Colon (tissue), 2 donors: ENCODE measurements at regions not wholly inside any gene's neighbourhood (a gene's known extent, or its start where the extent isn't known, plus 50 kb on each side); places are given as distances from the start of the nearest gene placed in this dataset.
"Not testable (repeated sequence)": the region's sequence is repeated elsewhere in the genome, so short reads cannot be mapped to it uniquely, and the experiment has no call there.

Source experiments
- FAIRE-seq: peaks from 2 replicates; lab custom pipeline; 2012; peaks lifted over from hg19 to GRCh38; lab: Jason Lieb, UNC
- donor health status: control.
- donor health status: control.

DNA sequence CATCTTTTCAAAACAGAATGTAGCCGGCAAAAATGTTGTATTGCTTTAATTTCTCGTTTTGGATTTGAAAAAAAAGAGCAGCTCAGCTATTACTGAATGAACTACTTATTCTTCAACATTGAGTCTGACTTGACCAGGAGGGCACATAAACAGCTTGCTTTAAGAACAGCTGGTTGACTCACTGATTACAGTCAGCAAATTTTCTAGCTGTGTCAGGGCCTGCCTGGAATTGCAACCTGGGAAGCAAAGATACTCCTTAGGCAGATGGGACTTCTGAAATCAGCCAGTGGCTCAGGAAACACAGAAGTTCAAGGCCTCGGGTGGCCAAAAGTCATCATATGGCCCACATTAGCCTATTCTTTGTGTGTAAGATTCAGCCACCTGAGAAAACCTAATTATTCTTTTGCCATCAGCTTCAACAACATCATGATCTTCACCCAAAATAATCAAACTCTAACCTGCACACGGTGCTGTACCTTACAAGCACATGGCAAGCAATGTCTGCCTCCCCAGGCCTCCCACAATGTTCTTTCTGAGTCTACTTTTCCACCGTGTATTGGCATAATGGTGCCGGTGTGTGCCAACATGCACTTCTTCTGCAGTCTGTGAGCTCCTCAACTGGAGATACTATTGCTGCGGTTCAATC lies 307.2 kb downstream of the HHIPL2 start:
- FAIRE-seq: no peak

DNA sequence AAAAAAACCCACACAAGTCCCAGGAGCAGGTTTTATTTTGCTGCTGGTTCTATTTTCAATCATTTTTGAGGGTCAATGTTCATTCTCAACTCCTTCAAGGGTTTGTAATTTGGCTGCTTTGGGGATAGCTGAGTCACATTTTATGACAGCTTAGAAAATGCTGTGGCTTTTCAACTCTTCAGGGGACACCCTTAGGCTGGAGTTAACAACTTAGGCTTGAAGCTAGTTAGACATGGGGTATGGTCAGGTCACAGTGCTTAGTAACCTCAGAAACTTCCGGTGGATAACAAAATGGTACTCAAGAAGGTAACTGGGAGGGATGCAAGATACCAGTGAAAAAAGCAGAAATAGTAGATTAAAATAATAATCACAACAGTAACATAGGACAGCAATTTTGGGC lies 308.8 kb downstream of the HHIPL2 start:
- no peak for FAIRE-seq

DNA sequence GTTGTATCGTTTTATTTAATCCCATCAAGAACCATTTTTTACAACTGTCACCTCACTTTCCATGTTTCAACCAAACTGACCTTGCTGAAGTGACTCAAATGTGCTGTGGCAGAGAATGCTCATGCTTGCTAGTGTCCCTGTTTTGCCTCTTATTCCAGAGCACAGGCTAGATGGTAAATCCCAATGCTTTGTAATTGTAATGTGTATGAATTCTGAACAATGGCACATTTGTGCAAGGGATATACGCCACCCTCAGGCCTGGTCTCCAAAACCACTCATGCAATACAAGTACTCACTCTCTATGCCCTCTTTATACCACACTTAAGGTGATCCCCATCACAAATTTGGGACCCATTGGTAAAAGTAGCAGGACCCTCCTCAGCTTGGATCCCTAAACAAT lies 313.6 kb downstream of the HHIPL2 start:
- no peak for FAIRE-seq

- FAIRE-seq: no peak
Measured at GRCh38 chr1:222233444-222234158, 314.3 kb downstream of the HHIPL2 start.

- FAIRE-seq: no peak
Measured at GRCh38 chr1:222232842-222233241, 315.1 kb downstream of the HHIPL2 start.

DNA sequence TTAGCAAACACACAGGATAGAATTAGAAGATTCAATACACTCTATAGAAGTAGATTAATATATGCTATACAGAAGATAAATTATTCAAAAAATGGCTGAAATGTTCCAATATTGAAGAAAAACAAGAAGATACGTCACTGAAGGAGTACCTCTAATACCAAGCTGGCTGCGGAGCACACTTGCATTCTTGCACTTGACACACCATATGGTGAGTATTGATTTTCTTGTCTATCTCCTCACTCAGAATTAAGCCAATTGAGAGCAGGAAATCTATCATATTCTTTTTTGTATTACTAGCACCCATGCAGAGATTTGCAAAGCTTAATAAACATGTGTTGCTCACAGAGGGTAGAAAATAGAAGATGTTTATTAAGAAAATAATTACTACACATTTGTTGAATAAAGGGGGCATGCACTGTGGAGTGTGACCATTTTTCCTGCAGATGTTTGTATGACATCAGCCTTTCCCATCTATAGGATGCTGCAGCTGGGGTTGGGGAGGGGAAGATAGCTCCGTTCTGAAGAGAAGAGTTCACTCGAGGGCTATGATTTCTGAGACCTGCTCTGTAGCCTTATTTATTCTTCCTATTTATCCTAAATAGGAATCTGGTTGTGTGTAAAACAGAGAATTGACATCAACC lies 318.1 kb downstream of the HHIPL2 start:
- no peak for FAIRE-seq

- no peak for FAIRE-seq
Measured at GRCh38 chr1:222225316-222225691, 322.6 kb downstream of the HHIPL2 start.

GRCh38 chr1:222224636-222225315 lies 323.1 kb downstream of the HHIPL2 start:
- no peak for FAIRE-seq

DNA sequence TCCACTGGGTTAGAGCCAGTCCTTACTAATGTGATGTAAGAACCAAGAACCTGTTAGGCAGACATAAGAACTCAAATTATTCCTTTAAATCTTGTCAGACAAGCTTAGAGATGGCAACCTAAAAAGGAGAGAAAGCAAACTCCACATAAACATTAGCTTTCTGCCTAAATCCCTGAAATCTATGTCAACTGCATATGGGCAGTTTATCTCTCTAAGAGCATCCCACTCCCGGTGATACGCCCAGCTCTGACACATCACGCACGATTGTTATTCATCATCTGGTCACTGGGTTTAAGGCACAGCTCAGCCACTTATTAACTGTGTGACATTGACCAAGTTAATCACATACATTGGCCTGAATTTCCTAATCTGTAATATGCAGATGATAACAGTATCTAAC lies 323.7 kb downstream of the HHIPL2 start:
- FAIRE-seq: no peak

- no peak for FAIRE-seq
Measured at GRCh38 chr1:222223010-222223409, 324.9 kb downstream of the HHIPL2 start.

DNA sequence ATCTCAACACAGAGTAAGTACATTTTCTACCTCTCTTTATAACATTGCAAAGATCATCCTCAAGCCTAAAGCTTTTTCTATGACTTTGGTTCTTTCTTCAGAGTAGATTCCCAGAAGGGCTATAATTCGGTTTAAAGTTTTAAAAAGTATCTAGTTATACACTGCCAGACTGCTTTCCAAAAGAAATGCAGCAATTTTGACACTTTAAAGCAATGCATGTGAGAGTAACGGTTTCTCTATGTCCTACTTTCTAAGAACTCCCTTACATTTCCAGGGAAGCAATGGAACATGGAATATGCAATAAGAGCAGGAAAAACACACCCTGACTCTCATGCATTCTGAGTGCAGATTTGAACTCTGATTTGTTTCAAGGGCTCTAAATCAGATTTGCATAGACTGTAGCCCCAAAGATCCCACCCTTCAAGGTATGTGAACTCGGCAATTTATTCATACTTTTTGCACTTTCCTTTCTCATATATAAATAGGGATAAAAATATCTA lies 331.6 kb downstream of the HHIPL2 start:
- FAIRE-seq: no peak

DNA sequence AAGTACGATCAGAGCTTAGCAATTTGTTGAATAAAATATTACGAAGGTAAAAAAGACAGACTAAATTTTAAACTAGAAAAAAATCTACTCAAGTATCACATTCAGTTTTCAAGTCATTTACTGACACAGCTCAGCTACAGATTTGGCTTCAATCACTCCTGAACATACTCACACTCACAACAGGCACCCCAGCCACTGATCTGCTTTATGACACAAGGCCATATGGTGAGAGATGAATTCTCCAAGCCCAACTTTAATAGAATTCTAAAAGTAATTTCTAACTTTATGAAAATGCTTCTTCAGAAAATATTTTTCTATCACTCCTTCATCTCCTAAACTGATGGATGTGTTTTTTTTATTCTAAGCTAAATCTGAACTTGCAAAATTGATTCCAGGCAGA lies 337.1 kb downstream of the HHIPL2 start:
- no peak for FAIRE-seq

DNA sequence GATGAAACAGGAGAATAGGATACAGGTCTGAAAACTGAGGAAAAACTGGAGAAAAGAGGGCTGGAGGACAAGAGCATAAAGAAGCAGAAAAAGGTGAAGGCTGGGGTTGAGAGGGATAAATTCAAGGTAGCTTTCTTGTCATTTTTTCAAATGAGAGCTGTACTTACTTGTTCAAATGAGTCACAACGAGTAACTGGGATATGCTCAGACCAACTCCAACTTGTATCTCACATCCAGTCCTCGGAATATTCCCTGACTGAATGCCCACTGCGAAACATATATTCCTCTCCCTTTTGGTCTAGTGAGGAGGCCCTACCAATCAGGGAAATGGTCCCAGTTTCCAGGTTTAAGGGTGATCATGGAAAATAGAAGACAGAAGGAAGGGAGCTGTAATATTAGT lies 343.4 kb downstream of the HHIPL2 start:
- no peak for FAIRE-seq

DNA sequence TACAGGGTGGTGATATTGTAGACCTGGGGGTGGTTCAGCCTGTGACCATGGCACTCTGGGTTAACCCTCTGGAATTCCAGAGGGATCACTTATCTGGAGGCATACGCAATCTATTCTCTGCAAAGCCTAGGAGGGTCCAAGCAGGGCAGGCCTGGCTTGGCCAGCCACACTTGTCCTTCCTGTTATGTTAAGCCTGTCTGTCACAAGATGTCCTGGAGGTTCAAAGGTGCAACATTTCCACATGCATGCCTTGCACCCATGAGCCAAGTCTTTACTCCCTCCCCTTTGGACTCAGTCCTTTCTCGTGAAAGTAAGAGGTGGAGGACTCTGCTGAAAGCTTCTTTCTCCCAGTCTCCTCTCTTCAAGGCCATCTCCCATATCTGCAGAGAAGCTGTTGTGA lies 345.1 kb downstream of the HHIPL2 start:
- no peak for FAIRE-seq

DNA sequence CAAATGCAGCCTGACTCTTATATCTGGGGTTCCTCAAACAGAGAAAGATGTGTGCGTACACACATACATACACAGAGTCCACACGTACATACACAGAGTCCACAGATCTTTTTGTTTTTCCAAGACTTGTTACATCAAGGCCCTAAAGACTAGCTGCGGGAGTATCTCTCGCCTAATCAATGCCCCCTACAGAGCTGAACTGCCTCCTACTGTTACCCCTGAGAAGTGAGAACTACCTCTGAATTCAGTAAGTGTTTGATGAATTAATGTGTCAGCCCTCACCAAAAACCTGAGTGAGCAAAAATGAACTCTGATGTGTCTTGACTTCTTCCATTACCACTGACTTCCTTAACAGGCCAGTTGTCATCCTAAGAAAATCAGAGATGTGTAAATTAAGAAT lies 351.2 kb downstream of the HHIPL2 start:
- FAIRE-seq: no peak

GRCh38 chr1:222196288-222196687 lies 351.6 kb downstream of the HHIPL2 start:
- no peak for FAIRE-seq

- no peak for FAIRE-seq
Measured at GRCh38 chr1:222195857-222196256, 352.0 kb downstream of the HHIPL2 start.

GRCh38 chr1:222189218-222189617 lies 358.7 kb downstream of the HHIPL2 start:
- no peak for FAIRE-seq

GRCh38 chr1:222187566-222188332 lies 360.2 kb downstream of the HHIPL2 start:
- no peak for FAIRE-seq

- FAIRE-seq: no peak
Measured at GRCh38 chr1:222182641-222183040, 365.3 kb downstream of the HHIPL2 start.

GRCh38 chr1:222181191-222181590 lies 366.7 kb downstream of the HHIPL2 start:
- no peak for FAIRE-seq

DNA sequence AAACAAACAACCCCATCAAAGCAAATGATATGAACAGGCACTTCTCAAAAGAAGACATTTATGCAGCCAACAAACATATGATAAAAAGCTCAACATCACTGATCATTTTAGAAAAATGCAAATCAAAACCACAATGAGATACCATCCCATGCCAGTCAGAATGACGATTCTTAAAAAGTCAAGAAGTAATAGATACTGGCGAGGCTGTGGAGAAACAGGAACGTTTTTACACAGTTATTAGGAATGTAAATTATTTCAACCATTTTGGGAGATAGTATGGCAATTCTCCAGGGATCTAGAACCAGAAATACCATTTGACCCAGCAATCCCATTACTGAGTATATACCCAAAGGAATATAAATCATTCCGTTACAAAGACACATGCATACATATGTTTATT lies 370.4 kb downstream of the HHIPL2 start:
- not testable (repeated sequence) for FAIRE-seq
